Activated T-helper 1 cell treated with Interleukin-2 at 50 U/mL for 16 hours (primary cell): ENCODE measurements at regions not wholly inside any gene's neighbourhood (a gene's known extent, or its start where the extent isn't known, plus 50 kb on each side); places are given as distances from the start of the nearest gene placed in this dataset.

Experiments
- DNase-seq: peaks from one replicate; pipeline ENCODE4 v3.0.0-alpha.2; 2020; ENCODE audit warnings: low read depth

GRCh38 chr11:128327274-128327673 lies 260.1 kb downstream of the ETS1 start:
- DNase-seq: no peak

GRCh38 chr11:128326791-128327190 lies 260.6 kb downstream of the ETS1 start:
- no peak for DNase-seq

GRCh38 chr11:128324531-128325141 lies 262.7 kb downstream of the ETS1 start:
- DNase-seq: peak; percentile 70

GRCh38 chr11:128324051-128324481 lies 263.3 kb downstream of the ETS1 start:
- no peak for DNase-seq

GRCh38 chr11:128323381-128323780 lies 264.0 kb downstream of the ETS1 start:
- no peak for DNase-seq

GRCh38 chr11:128318856-128319474 lies 268.4 kb downstream of the ETS1 start:
- DNase-seq: peak; percentile 41

GRCh38 chr11:128316541-128317227 lies 270.7 kb downstream of the ETS1 start:
- no peak for DNase-seq

GRCh38 chr11:128315933-128316332 lies 271.4 kb downstream of the ETS1 start:
- DNase-seq: no peak

- no peak for DNase-seq
Measured at GRCh38 chr11:128313931-128314330, 273.4 kb downstream of the ETS1 start.

- no peak for DNase-seq
Measured at GRCh38 chr11:128311742-128312719, 275.3 kb downstream of the ETS1 start.

GRCh38 chr11:128310676-128311445 lies 276.5 kb downstream of the ETS1 start:
- no peak for DNase-seq

GRCh38 chr11:128310005-128310404 lies 277.4 kb downstream of the ETS1 start:
- DNase-seq: no peak

- no peak for DNase-seq
Measured at GRCh38 chr11:128308794-128309193, 278.6 kb downstream of the ETS1 start.

GRCh38 chr11:128305588-128305987 lies 281.8 kb downstream of the ETS1 start:
- DNase-seq: no peak

- DNase-seq: no peak
Measured at GRCh38 chr11:128304666-128305485, 282.5 kb downstream of the ETS1 start.

- no peak for DNase-seq
Measured at GRCh38 chr11:128304116-128304515, 283.2 kb downstream of the ETS1 start.

- DNase-seq: no peak
Measured at GRCh38 chr11:128303383-128303782, 284.0 kb downstream of the ETS1 start.

- peak; percentile 51 for DNase-seq
Measured at GRCh38 chr11:128302425-128303186, 284.8 kb downstream of the ETS1 start.

GRCh38 chr11:128301756-128302155 lies 285.6 kb downstream of the ETS1 start:
- no peak for DNase-seq

GRCh38 chr11:128300785-128301184 lies 286.6 kb downstream of the ETS1 start:
- no peak for DNase-seq
